H9 (cell line): ENCODE measurements at regions not wholly inside any gene's neighbourhood (a gene's known extent, or its start where the extent isn't known, plus 50 kb on each side); places are given as distances from the start of the nearest gene placed in this dataset.

Source experiments
- DNase-seq: peaks from one replicate; pipeline ENCODE4 v3.0.0-alpha.2; 2017
- H2AFZ ChIP-seq: one replicate; pipeline ENCODE4 v1.6.1; 2013; ENCODE audit warnings: mild to moderate bottlenecking, low read length, control low read depth, moderate library complexity
- H2AK5ac ChIP-seq: 2 replicates; pipeline ENCODE4 v1.6.1; 2013; ENCODE audit warnings: low read length, control low read depth, mixed read lengths; ENCODE audit not compliant: insufficient read length
- H2BK120ac ChIP-seq: one replicate; pipeline ENCODE4 v1.6.1; 2013; ENCODE audit warnings: low read depth, mild to moderate bottlenecking, low read length, control low read depth, inconsistent platforms; ENCODE audit not compliant: poor library complexity, severe bottlenecking
- H2BK12ac ChIP-seq: 2 replicates; pipeline ENCODE4 v1.6.1; 2013; ENCODE audit warnings: low read length, control low read depth, mixed read lengths, low read depth; ENCODE audit not compliant: insufficient read length
- H2BK15ac ChIP-seq: 2 replicates; pipeline ENCODE4 v1.6.1; 2013; ENCODE audit warnings: low read depth, low read length, control low read depth
- H2BK20ac ChIP-seq: one replicate; pipeline ENCODE4 v1.6.1; 2013; ENCODE audit warnings: low read depth, mild to moderate bottlenecking, low read length, control low read depth, inconsistent platforms; ENCODE audit not compliant: poor library complexity, severe bottlenecking
- H2BK5ac ChIP-seq: 2 replicates; pipeline ENCODE4 v1.6.1; 2013; ENCODE audit warnings: low read length, control low read depth, mixed read lengths; ENCODE audit not compliant: insufficient read length
- H3K14ac ChIP-seq: 2 replicates; pipeline ENCODE4 v1.6.1; 2013; ENCODE audit warnings: low read length, control low read depth; ENCODE audit not compliant: insufficient read depth
- H3K18ac ChIP-seq: 2 replicates; pipeline ENCODE4 v1.6.1; 2013; ENCODE audit warnings: low read depth, mild to moderate bottlenecking, mixed read lengths, low read length, control low read depth; ENCODE audit not compliant: insufficient read length
- H3K23ac ChIP-seq: 2 replicates; pipeline ENCODE4 v1.6.1; 2013; ENCODE audit warnings: low read length, control low read depth, mixed read lengths, low read depth; ENCODE audit not compliant: insufficient read length
- H3K23me2 ChIP-seq: 2 replicates; pipeline ENCODE4 v1.6.1; 2013; ENCODE audit warnings: low read depth, mild to moderate bottlenecking, mixed read lengths, low read length, control low read depth; ENCODE audit not compliant: insufficient read length, poor library complexity, severe bottlenecking
- H3K27ac ChIP-seq: 2 replicates; pipeline ENCODE4 v1.5.1; 2013; ENCODE audit warnings: low read length, control low read depth, mixed read lengths, low read depth; ENCODE audit not compliant: insufficient read length
- H3K27me3 ChIP-seq: 2 replicates; pipeline ENCODE4 v1.6.1; 2013; ENCODE audit warnings: low read length, control low read depth, inconsistent platforms; ENCODE audit not compliant: insufficient read depth
- H3K4ac ChIP-seq: 2 replicates; pipeline ENCODE4 v1.6.1; 2013; ENCODE audit warnings: low read depth, mild to moderate bottlenecking, control low read depth, inconsistent platforms, low read length, moderate library complexity
- H3K4me1 ChIP-seq: 2 replicates; pipeline ENCODE4 v1.6.1; 2013; ENCODE audit warnings: low read length, control low read depth, inconsistent platforms; ENCODE audit not compliant: insufficient read depth
- H3K4me2 ChIP-seq: 2 replicates; pipeline ENCODE4 v1.6.1; 2013; ENCODE audit warnings: low read length, control low read depth, mixed read lengths; ENCODE audit not compliant: insufficient read length, insufficient read depth
- H3K56ac ChIP-seq: 2 replicates; pipeline ENCODE4 v1.6.1; 2013; ENCODE audit warnings: low read depth, mild to moderate bottlenecking, mixed read lengths, low read length, control low read depth; ENCODE audit not compliant: insufficient read length
- H3K79me1 ChIP-seq: 2 replicates; pipeline ENCODE4 v1.6.1; 2013; ENCODE audit warnings: low read depth, mild to moderate bottlenecking, moderate library complexity, low read length, control low read depth, inconsistent platforms; ENCODE audit not compliant: insufficient read depth, poor library complexity, severe bottlenecking
- H3K79me2 ChIP-seq: 2 replicates; pipeline ENCODE4 v1.6.1; 2013; ENCODE audit warnings: low read length, control low read depth, inconsistent platforms; ENCODE audit not compliant: insufficient read depth
- H3K9ac ChIP-seq: 2 replicates; pipeline ENCODE4 v1.6.1; 2013; ENCODE audit warnings: low read length, control low read depth, mixed read lengths; ENCODE audit not compliant: insufficient read length; ENCODE audit errors: extremely low read depth
- H3K9me3 ChIP-seq: one replicate; pipeline ENCODE4 v1.6.1; 2013; ENCODE audit warnings: low read depth, low read length, inconsistent platforms; ENCODE audit not compliant: control insufficient read depth
- H3T11ph ChIP-seq: one replicate; pipeline ENCODE4 v1.6.1; 2013; ENCODE audit warnings: mild to moderate bottlenecking, low read length, control low read depth, inconsistent platforms
- H4K20me1 ChIP-seq: one replicate; pipeline ENCODE4 v1.6.1; 2013; ENCODE audit not compliant: control insufficient read depth, insufficient read length, insufficient read depth
- H4K5ac ChIP-seq: 2 replicates; pipeline ENCODE4 v1.6.1; 2013; ENCODE audit warnings: low read depth, mild to moderate bottlenecking, mixed read lengths, low read length, control low read depth; ENCODE audit not compliant: insufficient read length
- H4K8ac ChIP-seq: replicated peaks from 2 replicates; pipeline ENCODE4 v1.6.1; 2013; ENCODE audit warnings: low read length, control low read depth, mixed read lengths, low read depth; ENCODE audit not compliant: insufficient read length
- H4K91ac ChIP-seq: 2 replicates; pipeline ENCODE4 v1.6.1; 2013; ENCODE audit warnings: low read depth, mild to moderate bottlenecking, moderate library complexity, mixed read lengths, low read length, control low read depth; ENCODE audit not compliant: insufficient read length
- H3K27ac Mint-ChIP-seq, 3 experiments: 2 replicates in 2 of 3; 3 replicates in 1 of 3; pipeline ENCODE4 v1.8.0; 2020 to 2021; ENCODE audit warnings: mixed read lengths in 3 of 3, mild to moderate bottlenecking in 1 of 3, moderate library complexity in 1 of 3
- H3K27me3 Mint-ChIP-seq: 2 replicates; pipeline ENCODE4 v1.8.0; 2021; ENCODE audit warnings: low read depth, mild to moderate bottlenecking, moderate library complexity, mixed read lengths
- H3K36me3 Mint-ChIP-seq, 3 experiments: 2 replicates in 2 of 3; 3 replicates in 1 of 3; pipeline ENCODE4 v1.8.0; 2020 to 2021; ENCODE audit warnings: low read depth in 3 of 3, mixed read lengths in 3 of 3; ENCODE audit not compliant: insufficient read depth in 1 of 3
- H3K4me1 Mint-ChIP-seq, 2 experiments: 2 replicates each; pipeline ENCODE4 v1.8.0; 2020; ENCODE audit warnings: mixed read lengths in 2 of 2
- H3K4me3 Mint-ChIP-seq, 2 experiments: 2 replicates in 1 of 2; 3 replicates in 1 of 2; pipeline ENCODE4 v1.8.0; 2020 to 2021; ENCODE audit warnings: mild to moderate bottlenecking in 2 of 2, mixed read lengths in 2 of 2, moderate library complexity in 1 of 2
- H3K9me3 Mint-ChIP-seq, 2 experiments: 2 replicates in 1 of 2; 3 replicates in 1 of 2; pipeline ENCODE4 v1.8.0; 2020; ENCODE audit warnings: mild to moderate bottlenecking in 2 of 2, mixed read lengths in 2 of 2, moderate library complexity in 1 of 2
- WGBS: extraction: QIAGEN DNeasy Blood & Tissue Kit; methylation state at CpG from one replicate; pipeline ENCODE4 v1.1.7; 2013; ENCODE audit warnings: missing lambda C conversion rate, low lambda C conversion rate, mixed read lengths; ENCODE audit not compliant: insufficient read length; ENCODE audit errors: extremely low coverage; 5-methylcytosine and 5-hydroxymethylcytosine counted together
- TF ChIP-seq, protein P1 (sequence below): fragments of 200-600 bp; sonication (generic); conservative IDR thresholded peaks from 3 replicates; pipeline ENCODE4 v1.8.0; 2021; ENCODE audit warnings: antibody characterized with exemption, mild to moderate bottlenecking

DNA sequence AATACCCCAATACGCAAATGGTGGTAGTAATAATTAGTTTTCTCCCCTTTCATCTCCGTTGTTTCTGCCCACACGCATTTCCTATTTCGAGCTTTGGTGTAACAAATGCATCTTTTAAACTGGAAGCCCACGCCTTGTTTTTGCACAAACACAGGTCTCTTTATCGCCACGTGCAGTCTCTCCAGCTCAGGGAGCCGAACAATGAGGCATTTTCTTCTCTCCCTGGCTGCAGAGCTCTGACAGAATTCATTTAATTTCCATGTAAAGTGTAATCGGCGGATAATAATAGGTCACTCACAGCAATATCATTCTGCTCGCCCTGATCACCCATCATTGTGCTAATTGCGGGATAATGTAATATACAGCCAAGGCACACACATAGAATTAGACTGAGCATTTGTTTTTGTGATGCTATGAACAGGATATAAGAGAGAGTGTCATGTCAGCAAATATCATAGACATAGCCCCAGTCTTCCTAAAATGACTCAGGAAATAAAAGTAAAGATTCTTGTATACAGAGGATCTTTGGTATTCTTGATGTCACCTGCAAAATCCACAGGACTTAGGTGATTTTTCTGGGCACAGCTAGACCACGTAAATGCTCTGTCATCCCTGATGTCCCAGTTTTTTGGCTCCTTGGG is 452.6 kb upstream of the CDH11 start:
- Mint-ChIP-seq H3K4me3 (no peak overlapping the region), H3K9me3 (peaks cover 4 to 10% of the 10 kb centered on the region in 2 experiments; a peak in 4 of 5 replicates), H3K4me1 (peaks cover 12 to 18% of the 10 kb centered on the region in 2 experiments), H3K27ac (no peak overlapping the region), H3K27me3 (peaks cover 8% of the 10 kb centered on the region), H3K36me3 (peaks cover 0 to 13% (median 2%) of the 10 kb centered on the region in 3 experiments; a peak in 6 of 7 replicates)
- Histone ChIP-seq H3K23ac (no peak overlapping the region), H3K79me1 (no peaks in the 10 kb centered on the region), H3K4me1 (no peaks in the 10 kb centered on the region; the same call in 1 of the 2 replicates), H3K4ac (no peak overlapping the region), H2AK5ac (no peak overlapping the region), H4K5ac (no peak overlapping the region), H3K23me2 (no peaks in the 10 kb centered on the region), H3T11ph (no peak overlapping the region), H2BK15ac (no peak overlapping the region), H3K27me3 (no peaks in the 10 kb centered on the region), H2BK120ac (no peak overlapping the region), H2BK12ac (no peak overlapping the region), H2BK20ac (no peak overlapping the region), H3K9me3 (no peaks in the 10 kb centered on the region), H3K4me2 (no peak overlapping the region), H3K14ac (no peak overlapping the region), H4K91ac (no peak overlapping the region), H2BK5ac (no peak overlapping the region), H4K8ac (no peak overlapping the region), H4K20me1 (no peaks in the 10 kb centered on the region), H3K9ac (no peak overlapping the region), H3K79me2 (no peaks in the 10 kb centered on the region), H2AFZ (no peak overlapping the region), H3K27ac (no peak overlapping the region), H3K18ac (no peak overlapping the region), H3K56ac (no peak overlapping the region)
- TF ChIP-seq, protein P1, sequence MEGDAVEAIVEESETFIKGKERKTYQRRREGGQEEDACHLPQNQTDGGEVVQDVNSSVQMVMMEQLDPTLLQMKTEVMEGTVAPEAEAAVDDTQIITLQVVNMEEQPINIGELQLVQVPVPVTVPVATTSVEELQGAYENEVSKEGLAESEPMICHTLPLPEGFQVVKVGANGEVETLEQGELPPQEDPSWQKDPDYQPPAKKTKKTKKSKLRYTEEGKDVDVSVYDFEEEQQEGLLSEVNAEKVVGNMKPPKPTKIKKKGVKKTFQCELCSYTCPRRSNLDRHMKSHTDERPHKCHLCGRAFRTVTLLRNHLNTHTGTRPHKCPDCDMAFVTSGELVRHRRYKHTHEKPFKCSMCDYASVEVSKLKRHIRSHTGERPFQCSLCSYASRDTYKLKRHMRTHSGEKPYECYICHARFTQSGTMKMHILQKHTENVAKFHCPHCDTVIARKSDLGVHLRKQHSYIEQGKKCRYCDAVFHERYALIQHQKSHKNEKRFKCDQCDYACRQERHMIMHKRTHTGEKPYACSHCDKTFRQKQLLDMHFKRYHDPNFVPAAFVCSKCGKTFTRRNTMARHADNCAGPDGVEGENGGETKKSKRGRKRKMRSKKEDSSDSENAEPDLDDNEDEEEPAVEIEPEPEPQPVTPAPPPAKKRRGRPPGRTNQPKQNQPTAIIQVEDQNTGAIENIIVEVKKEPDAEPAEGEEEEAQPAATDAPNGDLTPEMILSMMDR, result no peak
- WGBS, result no CpG with 5 or more reads among the region's 13 CpGs
- no peak for DNase-seq
